ENCODE measurements at regions not wholly inside any gene's neighbourhood (a gene's known extent, or its start where the extent isn't known, plus 50 kb on each side); places are given as distances from the start of the nearest gene placed in this dataset.

DNA sequence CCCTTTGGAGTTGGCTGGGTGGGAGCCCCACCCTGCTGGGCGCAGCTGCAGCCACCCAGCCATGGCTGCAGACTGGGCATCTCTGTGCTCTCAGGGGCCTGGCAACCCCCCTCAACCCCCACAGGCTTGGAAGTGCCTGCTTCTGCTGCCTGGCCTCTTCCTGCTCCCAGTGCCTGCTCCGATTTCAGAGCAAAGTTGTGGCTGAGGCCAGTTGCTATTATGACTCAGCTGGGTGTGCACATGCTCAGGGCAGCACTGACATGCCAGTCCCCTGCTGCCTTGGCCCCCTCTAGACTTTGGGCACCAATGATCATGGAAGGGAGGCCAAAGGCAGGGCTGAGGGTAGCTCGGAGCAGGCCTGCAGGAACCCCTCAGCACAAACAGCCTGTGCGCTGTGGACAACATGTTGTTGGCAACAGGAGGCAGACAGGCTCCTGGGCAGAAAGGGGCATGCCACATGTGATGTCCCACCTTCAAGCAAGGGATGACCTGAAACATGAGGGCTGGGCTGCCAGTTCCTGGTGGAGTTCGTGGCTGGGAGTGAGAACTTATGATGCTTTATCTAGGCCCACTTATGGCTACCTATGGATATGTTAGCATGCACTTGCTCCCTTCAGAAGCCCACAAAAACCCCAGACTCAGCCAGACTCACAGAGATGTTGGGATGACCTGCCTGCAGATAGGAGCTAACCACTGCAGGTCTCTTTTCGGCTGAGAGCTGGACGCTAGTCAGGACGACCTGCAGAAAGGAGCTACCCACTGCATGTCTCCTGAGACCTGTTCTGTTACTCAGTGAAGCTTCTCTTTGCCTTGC, 96.4 kb upstream of the AMOTL1 start:
- no peak for DNase-seq (ENCODE audit: low read depth)

DNA sequence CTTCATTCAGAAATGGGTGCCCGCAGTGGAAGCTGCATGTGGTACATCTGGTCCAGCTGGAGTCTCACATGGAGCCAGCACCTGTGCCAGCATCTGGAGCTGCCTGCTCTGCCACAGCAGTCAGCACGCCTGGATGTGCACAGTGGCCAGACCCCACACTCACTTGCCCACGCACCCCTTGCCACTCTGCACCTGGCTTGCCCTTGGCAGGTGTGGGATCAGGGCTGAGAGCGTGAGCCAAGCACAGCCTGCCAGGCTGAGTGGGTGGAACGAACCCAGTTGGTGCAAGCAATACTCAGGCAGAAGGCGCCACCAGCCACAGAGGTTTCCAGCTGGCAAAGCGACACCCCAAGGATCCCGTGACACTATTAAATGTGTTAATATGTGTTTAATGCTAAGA, 95.5 kb upstream of the AMOTL1 start:
- no peak for DNase-seq (ENCODE audit: low read depth)

DNA sequence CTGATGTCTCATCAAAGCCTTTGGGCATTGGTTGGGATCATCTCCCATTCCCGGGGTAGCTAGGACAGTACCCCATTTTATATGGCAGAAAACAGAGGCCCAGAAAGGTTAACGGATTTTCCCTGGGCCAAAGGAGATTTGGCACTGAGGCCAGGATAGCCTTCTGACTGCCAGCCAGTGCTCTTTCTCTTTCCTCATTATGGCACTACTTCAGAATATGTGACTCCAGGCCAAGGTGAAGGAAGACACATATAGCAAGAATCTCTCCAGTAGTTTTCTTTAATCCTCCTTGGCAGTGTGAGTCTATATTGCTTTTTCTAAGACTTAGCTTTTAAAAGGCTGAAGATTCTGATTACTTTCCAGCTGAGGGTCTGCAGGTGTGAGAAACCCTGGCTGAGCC, 94.8 kb upstream of the AMOTL1 start:
- DNase-seq (ENCODE audit: low read depth) = no peak

DNA sequence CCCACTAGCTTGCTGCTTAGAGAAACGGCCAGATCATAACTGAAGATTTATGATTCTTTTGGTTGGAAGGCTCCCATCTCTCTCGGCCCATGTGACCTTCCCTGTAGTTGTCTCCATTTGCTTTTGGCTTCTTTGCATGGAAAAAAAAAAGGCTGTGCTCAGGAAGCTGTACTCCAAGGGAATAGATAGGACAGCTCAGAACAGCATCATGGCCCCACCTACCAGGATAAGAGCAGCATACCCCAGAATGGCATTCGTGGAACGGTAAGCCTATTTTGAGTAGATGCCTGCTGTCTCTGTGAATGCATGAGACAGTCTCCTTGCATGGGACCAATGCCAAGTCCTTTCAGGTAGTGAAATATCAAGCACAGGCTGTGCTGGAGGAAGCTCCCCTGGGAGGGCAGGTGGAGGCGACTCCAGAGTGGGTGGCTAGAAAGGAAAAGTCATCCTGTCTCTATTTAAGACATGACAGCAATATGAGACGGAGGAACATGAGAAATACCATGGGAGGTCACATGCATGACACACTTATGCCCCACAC, 94.1 kb upstream of the AMOTL1 start:
- DNase-seq (ENCODE audit: low read depth) = no peak

DNA sequence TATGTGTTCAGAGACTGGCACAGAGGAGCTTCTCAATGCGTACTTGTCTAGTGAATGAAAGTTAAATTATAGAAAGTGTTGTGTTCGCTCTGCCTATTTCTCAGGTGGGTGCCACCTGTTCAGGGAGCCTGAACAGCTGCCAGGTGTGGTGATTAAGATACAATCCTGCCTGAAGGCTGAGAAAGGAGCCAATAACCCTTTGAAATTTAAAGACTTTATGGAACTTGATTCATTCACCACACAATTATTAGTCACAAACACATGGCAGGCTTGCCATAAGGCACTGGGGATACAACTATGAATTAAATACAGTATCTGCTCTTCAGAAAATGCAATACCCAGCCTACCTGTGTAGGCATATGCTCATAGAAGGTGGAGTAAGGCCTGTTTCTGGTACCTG, 92.9 kb upstream of the AMOTL1 start:
- DNase-seq (ENCODE audit: low read depth) = no peak

DNA sequence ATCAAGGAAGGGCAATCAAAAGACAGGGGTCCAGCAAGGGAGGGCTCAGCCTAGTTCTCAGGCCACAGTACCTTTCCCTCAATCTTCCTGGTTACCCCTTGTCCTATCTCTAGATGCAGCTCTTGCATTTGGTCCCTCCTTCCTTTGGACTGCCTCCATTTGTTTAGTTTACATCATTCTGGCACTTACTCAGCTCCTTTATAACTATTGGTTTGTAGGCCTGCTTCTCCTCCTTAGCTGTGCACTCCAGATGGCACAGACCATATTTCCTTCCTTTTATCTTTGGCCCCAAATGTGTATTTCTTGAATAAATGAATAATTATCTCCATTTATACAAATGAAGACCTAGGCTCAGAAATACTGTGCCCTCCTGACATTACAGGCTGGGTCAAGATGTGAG, 92.3 kb upstream of the AMOTL1 start:
- DNase-seq (ENCODE audit: low read depth) = no peak

DNA sequence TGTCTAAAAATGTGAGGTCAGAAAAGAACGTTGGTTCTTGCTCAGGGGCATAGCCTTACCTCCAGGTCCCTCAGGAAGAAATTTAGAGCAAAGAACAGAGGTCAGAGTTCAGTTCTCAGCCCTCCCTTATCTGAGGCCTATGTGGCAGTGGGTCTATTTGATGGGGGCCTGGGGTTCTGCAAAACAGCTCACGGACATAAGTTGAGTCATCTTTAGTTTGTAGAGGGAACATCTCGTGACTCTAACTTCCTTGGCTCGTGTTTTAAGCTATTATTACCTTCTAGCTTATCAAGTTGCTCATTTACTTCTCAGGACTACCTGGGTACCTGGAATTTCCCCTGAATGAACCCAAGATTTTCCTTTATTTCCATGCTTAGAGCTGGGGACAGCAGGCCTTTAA, 91.3 kb upstream of the AMOTL1 start:
- no peak for DNase-seq (ENCODE audit: low read depth)

DNA sequence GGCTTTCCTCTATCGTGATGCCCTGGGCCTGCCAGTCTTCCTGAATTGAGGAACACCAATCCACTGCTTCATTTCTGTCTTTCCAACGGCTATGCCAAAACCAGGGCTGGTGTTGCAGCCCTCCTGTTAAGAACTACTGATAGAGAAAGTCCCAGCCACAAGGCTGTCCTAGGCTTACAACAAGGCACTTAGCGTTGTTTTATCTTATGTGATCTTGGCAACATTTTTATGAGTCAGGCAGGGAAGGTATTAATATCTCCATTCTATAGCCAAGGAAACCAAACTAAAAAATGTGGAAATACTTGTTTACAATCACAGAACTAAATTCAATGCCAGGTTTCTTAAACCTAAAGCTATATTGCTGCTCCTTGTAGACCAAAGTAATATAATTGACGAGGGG, 89.9 kb upstream of the AMOTL1 start:
- DNase-seq (ENCODE audit: low read depth) = no peak

DNA sequence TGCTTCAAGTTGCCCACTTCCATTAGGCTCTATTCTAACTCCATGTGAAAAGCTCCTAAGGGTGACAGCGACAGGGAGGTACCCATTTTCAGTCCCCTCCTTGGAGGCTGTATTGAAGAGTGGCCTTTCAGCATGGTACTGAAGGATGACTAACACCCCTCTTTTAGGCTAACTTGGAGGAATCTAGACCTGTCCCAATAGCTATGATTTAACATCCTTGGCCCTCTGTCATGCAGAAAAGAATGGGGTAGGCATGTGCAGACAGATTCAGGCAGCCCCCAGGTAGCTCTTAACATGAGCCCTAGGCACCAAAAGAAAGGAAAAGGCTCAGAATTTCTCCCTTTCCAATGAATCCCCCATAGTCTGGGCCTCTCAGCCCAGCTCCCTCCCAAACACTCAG, 89.3 kb upstream of the AMOTL1 start:
- no peak for DNase-seq (ENCODE audit: low read depth)

DNA sequence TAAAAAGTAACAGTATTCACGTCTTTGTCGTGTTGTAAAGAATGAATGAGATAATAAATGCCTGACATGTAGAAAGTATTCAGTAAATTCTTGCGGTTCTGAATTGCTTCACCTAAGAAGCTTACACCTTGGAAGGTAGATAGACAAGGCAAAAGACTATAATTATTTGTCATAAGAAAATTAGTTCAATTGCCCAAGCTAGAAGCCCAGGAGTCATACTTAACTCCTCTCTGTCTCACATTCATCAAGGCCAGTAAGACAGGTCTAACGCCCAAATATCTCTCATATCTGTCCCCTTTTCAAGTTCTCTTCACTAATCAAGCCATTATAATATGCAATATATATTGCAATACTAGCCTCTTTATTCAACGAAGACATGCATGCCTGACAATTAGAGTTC, 87.7 kb upstream of the AMOTL1 start:
- DNase-seq (ENCODE audit: low read depth) = no peak

DNA sequence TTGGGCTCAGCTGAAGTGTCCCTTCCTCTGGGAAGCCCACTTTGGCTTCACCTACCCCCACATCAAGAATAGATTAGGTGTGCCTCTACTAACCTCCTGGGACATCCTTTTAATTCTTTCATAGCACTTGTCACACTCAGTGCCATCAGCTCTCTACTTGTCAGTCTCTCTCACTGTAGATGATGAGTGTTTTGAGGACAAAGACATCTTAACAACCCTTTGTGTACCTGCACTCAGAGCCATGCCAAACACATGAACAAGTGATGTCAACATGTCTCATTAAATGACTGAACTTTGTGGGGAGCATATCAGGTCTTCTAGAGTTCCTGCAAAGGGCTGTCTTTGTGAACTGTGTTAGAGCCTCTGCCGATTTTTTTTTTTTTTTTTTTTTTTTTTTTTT, 87.0 kb upstream of the AMOTL1 start:
- no peak for DNase-seq (ENCODE audit: low read depth)

DNA sequence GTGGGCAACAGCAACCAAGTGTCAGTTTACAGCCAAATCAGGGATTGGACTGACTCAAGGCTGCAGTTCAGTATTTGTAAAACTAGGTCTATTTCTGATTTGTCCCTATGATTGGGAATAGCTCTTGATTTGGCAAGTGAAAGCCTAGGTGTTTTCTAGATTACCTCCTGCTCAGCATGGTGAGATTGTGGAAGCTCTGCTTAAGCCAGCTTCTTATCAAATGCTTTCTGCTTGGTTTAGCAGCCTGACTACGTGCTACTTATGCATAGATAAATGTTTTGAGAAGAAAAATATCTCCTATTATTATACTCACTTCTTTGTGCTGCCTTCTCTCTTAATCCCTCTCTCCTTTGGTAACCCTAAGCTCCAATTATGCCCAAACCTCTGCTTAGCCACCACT, 86.3 kb upstream of the AMOTL1 start:
- no peak for DNase-seq (ENCODE audit: low read depth)

DNA sequence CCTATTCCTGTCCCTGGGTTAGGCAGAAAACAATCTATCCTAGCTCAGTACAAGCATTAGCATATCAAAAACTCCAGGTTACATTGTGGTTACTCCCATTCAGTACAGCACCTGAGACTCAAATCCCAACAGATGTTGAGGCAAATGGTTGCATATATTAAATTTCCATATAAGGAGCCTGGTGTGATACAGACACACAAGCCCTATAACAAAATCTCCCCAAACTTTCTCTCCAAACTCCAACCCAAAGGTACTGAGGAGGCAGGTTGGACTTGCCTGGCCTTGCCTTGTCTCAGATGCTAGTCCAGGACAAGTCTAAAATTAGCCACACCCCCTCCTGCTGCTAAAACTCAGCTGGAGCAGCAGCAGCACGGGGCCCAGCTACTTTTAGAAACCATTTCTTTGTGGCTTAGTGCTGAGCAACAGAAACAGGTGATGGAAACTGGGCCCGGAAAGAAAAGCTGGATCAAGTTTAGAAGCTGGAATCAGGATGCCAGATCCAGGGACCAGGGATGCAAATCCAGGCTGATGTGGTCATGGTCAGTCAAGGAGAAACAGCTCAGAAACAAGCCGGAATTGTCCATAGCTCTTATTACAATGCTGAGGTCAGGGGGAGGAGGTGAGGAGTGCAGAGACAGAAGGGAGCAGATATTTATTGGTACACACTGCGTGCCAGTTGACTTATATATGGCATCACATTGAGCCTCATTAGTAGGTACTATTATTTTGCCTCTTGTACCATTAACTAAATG, 73.7 kb upstream of the AMOTL1 start:
- DNase-seq (ENCODE audit: low read depth) = no peak

DNA sequence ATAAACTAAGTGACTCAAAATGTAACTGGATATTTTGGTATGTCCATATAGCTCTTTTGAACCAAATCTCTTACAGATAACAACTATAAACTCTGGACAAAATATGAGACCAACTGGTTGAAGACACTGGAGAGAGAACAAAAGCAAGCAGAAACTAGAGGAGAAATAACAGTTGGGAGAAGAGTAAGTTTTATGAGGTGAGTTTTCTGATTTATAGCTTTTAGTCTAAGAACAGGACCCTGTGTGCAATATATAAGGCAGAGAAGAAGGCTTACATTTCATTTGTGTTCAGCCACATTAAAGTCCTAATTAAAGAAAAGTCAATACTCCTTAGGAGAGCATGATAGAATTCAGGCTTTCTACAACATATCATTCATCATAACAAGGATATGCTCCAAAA, 71.0 kb upstream of the AMOTL1 start:
- no peak for DNase-seq (ENCODE audit: low read depth)

DNA sequence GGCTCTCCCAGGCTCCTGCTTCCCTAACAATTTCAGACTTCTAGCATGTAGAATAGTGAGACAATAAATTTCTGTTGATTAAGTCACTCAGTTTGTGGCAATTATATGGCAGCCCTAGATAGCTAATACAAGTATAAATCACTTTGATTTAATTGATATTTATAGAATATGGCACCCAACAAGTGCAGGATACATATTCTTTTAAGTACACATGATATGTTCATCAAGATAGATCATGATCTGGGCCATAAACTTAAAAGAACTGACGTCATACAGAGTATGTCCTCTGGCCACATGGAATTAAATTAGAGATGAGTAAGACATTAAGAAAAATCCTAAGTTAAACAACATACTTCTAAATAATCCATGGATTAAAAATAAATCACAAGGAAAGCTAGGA, 67.5 kb upstream of the AMOTL1 start:
- DNase-seq (ENCODE audit: low read depth) = no peak

DNA sequence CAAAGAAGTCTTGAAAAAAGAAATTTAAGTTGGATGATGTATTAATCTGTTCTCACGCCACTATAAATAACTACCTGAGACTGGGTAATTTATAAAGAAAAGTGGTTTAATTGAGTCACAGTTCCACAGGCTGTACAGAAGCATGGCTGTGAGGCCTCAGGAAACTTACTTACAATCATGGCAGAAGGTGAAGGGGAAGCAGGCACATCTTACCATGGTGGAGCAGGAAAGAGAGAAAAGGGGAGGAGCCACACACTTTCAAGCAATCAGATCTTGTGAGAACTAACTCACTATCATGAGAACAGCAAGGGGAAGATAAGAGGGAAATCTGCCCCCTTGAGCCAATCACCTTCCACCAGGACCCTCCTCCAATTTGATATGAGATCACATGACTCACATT, 65.7 kb upstream of the AMOTL1 start:
- DNase-seq (ENCODE audit: low read depth) = no peak

DNA sequence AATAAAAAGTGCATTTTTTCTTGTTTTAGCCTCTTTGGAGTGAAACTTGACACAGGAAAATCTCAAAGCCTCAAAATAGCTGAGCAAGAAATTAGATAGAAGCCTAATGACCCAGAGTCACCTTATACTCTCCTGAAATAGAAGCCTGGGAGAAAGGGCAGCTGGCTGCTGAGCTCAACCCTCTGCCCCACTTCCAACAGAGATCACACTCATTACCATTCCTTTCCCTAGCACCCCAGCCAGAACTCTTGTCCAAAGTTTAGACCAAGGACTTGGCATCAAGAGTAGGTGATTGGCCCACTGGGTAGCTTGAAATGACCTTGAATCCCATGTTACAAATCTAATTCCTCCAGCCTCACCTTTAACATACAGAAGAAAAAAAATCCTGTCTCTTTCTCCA, 62.7 kb upstream of the AMOTL1 start:
- DNase-seq (ENCODE audit: low read depth) = no peak

DNA sequence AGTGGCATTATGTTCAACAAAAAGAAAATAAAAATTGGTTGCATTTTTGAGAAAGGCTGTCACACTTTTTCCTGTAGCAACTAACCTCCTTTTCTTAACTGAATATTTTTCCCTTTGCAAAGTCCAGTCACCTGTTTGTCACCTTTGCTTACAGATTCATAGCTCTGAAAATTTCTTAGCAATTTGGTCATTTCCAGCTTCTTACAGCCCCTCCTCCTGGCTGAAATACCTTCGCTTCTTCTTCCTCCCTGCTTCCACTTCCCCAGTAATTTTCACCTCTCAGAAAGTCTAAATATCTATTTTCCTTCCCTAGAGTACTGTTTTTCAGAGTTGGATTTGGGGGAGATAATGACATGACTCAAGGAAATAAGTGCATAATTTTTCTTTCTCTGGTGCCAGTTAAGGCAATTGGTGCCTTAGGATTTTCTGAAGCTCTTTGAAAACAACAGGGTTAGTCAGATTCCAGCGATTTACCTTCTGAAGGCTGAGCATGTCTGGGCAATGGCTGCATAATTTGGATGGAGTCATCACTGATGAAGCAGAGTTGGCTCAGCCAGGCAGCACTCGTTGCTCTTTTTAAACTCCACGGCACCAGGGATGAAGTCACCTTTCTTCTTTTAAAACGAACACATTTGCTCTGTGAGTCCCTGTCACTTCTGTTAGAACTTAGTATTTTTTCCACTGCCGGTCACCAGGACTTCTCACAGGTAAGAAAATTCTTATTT, 62.1 kb upstream of the AMOTL1 start:
- peak; percentile 68 for DNase-seq (ENCODE audit: low read depth)

DNA sequence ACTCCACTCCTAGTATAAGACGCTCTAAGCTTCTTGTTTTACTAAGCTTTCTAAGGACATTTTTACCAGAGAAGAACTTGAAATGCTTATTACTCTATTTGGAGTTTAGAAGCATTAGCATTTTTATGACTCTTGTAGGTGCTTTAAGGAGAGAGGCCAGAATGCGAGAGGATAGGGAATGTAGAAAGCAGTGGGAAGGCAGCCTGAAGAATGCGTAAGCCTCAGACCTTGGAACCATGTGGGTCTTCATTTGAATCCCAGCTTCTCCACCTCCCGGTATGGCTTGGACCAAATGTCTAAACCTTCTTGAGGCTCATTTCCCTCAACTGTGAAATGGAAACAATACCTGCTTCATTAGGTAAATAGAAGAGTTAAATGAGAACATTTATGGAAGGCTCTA, 60.0 kb upstream of the AMOTL1 start:
- DNase-seq (ENCODE audit: low read depth) = no peak

DNA sequence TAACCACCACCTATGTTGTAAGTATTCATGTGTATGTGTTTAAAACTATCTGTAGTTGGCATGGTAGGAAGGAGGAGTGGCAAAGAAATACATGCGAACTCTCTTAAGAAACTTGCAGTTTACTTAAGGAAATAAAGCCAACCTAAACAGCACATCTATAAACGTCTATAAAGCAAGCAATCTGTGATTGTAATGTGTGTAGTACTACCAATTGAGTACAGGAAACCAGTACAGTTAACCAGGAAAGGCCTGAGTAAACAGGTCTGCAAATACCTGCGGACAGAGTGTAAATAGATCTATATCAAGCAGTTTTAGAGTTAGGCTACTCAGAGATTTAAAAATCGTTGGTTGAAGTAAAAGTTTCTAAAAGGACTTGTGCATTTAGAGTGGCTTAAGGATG, 59.5 kb upstream of the AMOTL1 start:
- no peak for DNase-seq (ENCODE audit: low read depth)

DNA sequence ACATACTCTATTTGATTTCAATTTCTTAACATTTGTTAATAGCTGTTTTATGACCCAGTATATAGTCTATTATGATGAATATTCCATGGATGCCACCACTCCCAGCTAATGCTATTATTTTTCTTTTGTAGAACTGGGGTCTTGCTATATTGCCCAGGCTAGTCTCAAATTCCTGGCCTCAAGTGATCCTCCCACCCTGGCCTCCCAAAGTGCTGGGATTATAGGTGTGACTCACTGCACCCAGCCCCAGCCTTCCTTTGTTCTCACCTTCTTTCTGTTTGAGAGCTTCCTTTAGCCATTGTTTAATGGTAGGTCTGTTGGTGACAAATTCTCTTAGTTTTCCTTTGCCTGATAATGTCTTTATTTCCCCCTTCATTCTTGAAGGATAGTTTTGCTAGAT, 52.9 kb upstream of the AMOTL1 start:
- DNase-seq (ENCODE audit: low read depth) = no peak

DNA sequence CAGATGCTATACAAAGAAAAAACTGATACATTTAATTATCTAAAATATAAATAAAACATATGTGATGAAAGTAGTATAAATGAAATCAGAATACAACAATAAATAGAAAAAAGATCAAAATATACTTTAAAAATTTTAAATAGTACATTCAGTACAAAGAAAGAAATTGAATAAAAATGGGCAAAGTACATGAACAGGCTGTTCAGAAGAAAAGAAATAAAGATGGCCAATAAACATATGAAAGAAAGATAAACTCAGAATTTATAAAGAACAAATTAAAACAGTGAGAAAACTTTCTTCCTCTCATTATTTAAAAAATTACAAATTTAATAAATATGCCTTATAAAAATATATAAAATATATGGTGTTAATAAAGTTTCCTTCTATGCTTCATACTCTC, 50.5 kb upstream of the AMOTL1 start:
- no peak for DNase-seq (ENCODE audit: low read depth)
